Common myeloid progenitor, CD34-positive (primary cell): ENCODE measurements at regions not wholly inside any gene's neighbourhood (a gene's known extent, or its start where the extent isn't known, plus 50 kb on each side); places are given as distances from the start of the nearest gene placed in this dataset.

ENCODE experiments used
- CTCF ChIA-PET: fragments of 350-600 bp; sonication (Branson Sonifier 250); formaldehyde crosslinking; loops from one replicate; lab custom pipeline; 2021; ENCODE audit warnings: antibody characterized with exemption; lab: Charles Lee
- POLR2A ChIA-PET: fragments of 350-600 bp; sonication (Branson Sonifier 250); formaldehyde crosslinking; loops from one replicate; lab custom pipeline; 2021; ENCODE audit warnings: antibody characterized with exemption; lab: Charles Lee
- DNase-seq, 3 donors: peaks; one replicate each; pipeline versions ENCODE4 v3.0.0 to v3.0.0-alpha.2; 2013
- H3K27ac ChIP-seq, 2 experiments: 1 replicate in 1 of 2; 2 replicates in 1 of 2; pipeline ENCODE4 v1.7.0; 2013; ENCODE audit warnings: inconsistent platforms in 2 of 2, low read length in 2 of 2, mild to moderate bottlenecking in 2 of 2, low read depth in 1 of 2, moderate library complexity in 1 of 2; ENCODE audit not compliant: severe bottlenecking in 2 of 2, insufficient read depth in 1 of 2, poor library complexity in 1 of 2
- H3K27me3 ChIP-seq, 5 experiments: replicated peaks in 2 of 5; 1 replicate in 3 of 5; 2 replicates in 2 of 5; pipeline versions ENCODE4 v1.6.1 to v1.7.0; 2013; ENCODE audit warnings: low read length in 4 of 5, mild to moderate bottlenecking in 2 of 5, moderate library complexity in 2 of 5, inconsistent platforms in 1 of 5; ENCODE audit not compliant: insufficient read depth in 5 of 5, control insufficient read depth in 4 of 5
- H3K36me3 ChIP-seq, 4 experiments: 1 replicate in 2 of 4; 2 replicates in 2 of 4; pipeline versions ENCODE4 v1.6.1 to v1.7.0; 2013; ENCODE audit warnings: low read length in 3 of 4, control low read depth in 1 of 4, mild to moderate bottlenecking in 1 of 4; ENCODE audit not compliant: control insufficient read depth in 4 of 4, insufficient read depth in 4 of 4
- H3K4me1 ChIP-seq, 4 experiments: 1 replicate in 3 of 4; 2 replicates in 1 of 4; pipeline versions ENCODE4 v1.6.1 to v1.7.1; 2013; ENCODE audit warnings: low read length in 3 of 4, mild to moderate bottlenecking in 3 of 4, control low read depth in 1 of 4, inconsistent platforms in 1 of 4, moderate library complexity in 1 of 4; ENCODE audit not compliant: control insufficient read depth in 4 of 4, insufficient read depth in 4 of 4; ENCODE audit errors: control extremely low read depth in 1 of 4
- H3K4me3 ChIP-seq, 7 experiments: 1 replicate in 4 of 7; 2 replicates in 3 of 7; pipeline versions ENCODE4 v1.5.1 to v1.7.0; 2013; ENCODE audit warnings: mild to moderate bottlenecking in 7 of 7, low read length in 6 of 7, moderate library complexity in 6 of 7, inconsistent platforms in 2 of 7, low read depth in 2 of 7, control low read depth in 1 of 7; ENCODE audit not compliant: insufficient read depth in 4 of 7, control insufficient read depth in 1 of 7; ENCODE audit errors: extremely low read depth in 1 of 7
- H3K9me3 ChIP-seq, 5 experiments: 1 replicate in 4 of 5; 2 replicates in 1 of 5; pipeline versions ENCODE4 v1.6.1 to v1.7.1; 2013; ENCODE audit warnings: low read length in 4 of 5, mild to moderate bottlenecking in 2 of 5, inconsistent platforms in 1 of 5, low read depth in 1 of 5, moderate library complexity in 1 of 5; ENCODE audit not compliant: control insufficient read depth in 4 of 5, insufficient read depth in 2 of 5; ENCODE audit errors: control extremely low read depth in 1 of 5
- WGBS: methylation state at CpG from one replicate; pipeline ENCODE4 v1.1.5; 2013; ENCODE audit not compliant: insufficient coverage; 5-methylcytosine and 5-hydroxymethylcytosine counted together

DNA sequence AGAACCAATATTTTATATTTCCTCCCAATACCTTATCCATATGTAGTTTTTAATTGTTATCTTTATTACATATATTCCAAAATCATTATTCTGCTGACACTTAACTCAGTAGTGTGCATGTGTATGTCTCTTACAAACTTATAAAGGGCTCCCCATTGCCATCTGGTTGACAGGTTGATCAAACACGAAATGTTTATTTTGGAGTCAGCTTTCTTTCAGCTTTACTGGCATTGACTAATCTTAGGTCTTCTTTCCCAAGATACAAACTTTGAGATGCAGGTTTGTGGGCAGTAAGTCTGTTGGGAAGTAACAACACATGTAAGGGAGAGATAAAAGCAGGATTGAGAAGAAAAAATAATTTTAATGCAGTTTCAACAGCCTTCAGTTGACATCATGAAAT, 716.0 kb upstream of the CHD1 start:
- H3K9me3 ChIP-seq = peaks cover 0 to 1% (median 0%) of the 10 kb centered on the region in 5 experiments
- DNase-seq = no peak
- no CpG with 5 or more reads among the region's 1 CpG for WGBS
- H3K4me3 ChIP-seq = no peak overlapping the region
- H3K4me1 ChIP-seq = no peaks in the 10 kb centered on the region
- CTCF ChIA-PET = no interaction called here
- no peak overlapping the region for H3K27ac ChIP-seq
- H3K36me3 ChIP-seq = no peaks in the 10 kb centered on the region
- H3K27me3 ChIP-seq = no peaks in the 10 kb centered on the region
- POLR2A ChIA-PET = no interaction called here

DNA sequence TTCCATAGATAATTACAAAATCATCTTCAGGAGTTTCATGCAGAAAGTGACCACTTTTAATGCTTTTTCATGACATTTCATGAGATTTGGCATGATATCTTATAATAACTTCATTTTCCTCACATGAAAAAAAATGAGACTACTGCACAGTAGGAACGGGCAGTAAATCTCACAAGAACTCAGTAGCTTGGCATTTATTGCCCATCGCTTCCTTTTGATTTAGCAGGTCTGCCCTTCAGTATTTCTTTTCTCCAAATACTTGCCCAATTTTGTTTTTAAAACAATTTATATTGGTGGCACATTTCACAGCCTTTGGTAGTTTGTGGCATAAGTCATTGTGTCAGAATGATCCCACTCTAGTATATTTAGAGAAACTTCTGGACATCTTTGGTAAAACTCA, 711.8 kb upstream of the CHD1 start:
- CTCF ChIA-PET = no interaction called here
- WGBS = 90% methylated on average over 2 of the region's 2 CpGs
- no peak for DNase-seq
- no peaks in the 10 kb centered on the region for H3K36me3 ChIP-seq
- POLR2A ChIA-PET = no interaction called here
- H3K27me3 ChIP-seq = no peaks in the 10 kb centered on the region
- H3K9me3 ChIP-seq = peaks cover 0 to 1% (median 0%) of the 10 kb centered on the region in 5 experiments
- no peaks in the 10 kb centered on the region for H3K4me1 ChIP-seq
- H3K4me3 ChIP-seq = no peak overlapping the region
- no peak overlapping the region for H3K27ac ChIP-seq

DNA sequence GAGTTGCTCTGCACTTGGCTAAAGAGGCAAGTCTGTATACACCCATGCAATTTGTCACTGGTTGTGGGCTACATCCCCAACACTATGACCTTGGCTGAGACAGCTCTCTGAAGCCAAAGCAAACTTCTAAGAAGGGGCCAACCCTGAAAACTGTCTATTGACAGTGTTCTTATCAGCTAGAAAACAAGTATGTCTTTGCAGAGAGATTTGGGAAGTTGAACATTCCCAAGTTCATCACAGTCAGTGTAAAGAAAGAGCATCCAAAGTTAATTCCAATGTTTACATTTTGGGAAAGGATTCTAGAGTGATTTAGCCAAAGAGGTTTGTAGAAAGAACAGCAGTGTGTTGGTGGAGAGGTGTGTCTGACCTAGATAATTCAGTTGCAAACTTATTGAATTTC, 711.1 kb upstream of the CHD1 start:
- no peaks in the 10 kb centered on the region for H3K36me3 ChIP-seq
- no peaks in the 10 kb centered on the region for H3K27me3 ChIP-seq
- H3K4me1 ChIP-seq = no peaks in the 10 kb centered on the region
- CTCF ChIA-PET = no interaction called here
- no peak for DNase-seq
- H3K9me3 ChIP-seq = peaks cover 0 to 1% (median 0%) of the 10 kb centered on the region in 5 experiments
- no peak overlapping the region for H3K27ac ChIP-seq
- H3K4me3 ChIP-seq = no peak overlapping the region
- POLR2A ChIA-PET = no interaction called here

DNA sequence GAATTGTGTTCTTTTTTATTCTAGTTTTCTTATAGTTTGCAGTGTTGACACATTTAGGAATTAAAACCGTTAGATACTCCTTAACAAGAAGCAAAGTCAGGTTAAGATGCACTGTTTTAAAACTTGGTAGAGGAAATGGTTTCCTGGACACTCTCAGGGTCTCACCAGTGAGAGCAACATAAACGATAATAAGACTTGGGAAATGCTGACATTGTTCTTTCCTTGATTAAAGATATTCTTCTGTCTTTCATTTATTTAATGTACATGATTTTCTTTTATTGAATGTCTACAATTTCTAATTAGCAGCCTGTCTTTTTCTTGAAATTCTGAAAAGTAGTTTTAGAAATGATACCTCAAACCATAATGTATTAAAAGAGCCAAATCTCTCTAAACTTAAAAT, 707.9 kb upstream of the CHD1 start:
- no peaks in the 10 kb centered on the region for H3K4me1 ChIP-seq
- H3K4me3 ChIP-seq = no peak overlapping the region
- H3K36me3 ChIP-seq = no peaks in the 10 kb centered on the region
- no peak for DNase-seq
- H3K9me3 ChIP-seq = peaks cover 0 to 1% (median 0%) of the 10 kb centered on the region in 5 experiments
- no peaks in the 10 kb centered on the region for H3K27me3 ChIP-seq
- WGBS = 83% methylated on average over 1 of the region's 2 CpGs
- ChIA-PET POLR2A (no interaction called here), CTCF (no interaction called here)
- H3K27ac ChIP-seq = no peak overlapping the region

DNA sequence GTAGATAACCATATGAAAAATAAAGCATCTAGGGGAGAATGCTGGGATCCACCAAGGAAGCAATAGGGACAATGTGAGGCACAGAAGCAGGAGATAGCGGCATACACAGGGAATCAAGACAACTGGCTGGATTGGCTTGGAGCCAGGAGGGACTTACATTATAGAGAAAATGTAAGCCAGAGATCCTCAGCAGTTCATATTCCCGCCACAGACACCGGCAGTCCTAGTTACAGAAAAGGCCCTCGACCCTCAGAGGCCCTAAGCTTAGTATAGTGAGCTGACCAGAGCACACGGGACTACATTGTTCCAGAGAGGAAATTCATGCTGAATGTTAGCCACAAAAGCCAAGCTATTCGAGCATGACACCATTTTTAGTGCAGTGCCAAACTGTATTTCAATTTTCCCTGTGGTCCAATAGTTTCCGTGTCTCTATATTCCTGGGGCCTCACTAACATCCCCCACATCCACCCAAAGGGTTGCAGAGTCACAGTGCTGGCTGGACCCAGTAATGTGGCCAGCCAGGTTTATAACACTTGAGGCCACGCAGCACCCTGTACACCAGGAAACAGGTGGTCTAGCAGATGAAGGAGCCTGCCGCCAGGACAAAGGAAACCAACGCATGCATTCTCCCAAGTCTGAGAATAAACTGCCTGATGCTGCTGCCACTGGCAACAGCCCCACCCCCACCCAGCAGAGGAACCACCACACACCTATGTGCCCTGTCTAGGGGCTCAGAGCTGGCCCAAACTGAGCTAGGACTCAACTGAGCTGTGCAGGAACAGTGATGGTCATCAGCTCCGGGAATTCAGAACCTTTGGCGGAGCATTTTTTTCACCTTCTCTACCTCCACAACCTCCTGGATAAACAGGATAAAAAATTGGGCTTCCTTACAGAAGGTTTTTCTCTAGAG, 693.2 kb upstream of the CHD1 start:
- H3K9me3 ChIP-seq = no peaks in the 10 kb centered on the region
- no peak for DNase-seq
- ChIA-PET POLR2A (interaction anchor here (0.6 kb wide), 1 partner anchor 1038 kb away, joined by 7 read pairs; no protein-coding TSS in a partner anchor), CTCF (no interaction called here)
- no peak overlapping the region for H3K4me3 ChIP-seq
- H3K36me3 ChIP-seq = no peaks in the 10 kb centered on the region
- H3K4me1 ChIP-seq = peaks cover 0 to 4% (median 0%) of the 10 kb centered on the region in 4 experiments
- H3K27ac ChIP-seq = no peak overlapping the region
- no peaks in the 10 kb centered on the region for H3K27me3 ChIP-seq
- 32% methylated on average over 10 of the region's 12 CpGs for WGBS

DNA sequence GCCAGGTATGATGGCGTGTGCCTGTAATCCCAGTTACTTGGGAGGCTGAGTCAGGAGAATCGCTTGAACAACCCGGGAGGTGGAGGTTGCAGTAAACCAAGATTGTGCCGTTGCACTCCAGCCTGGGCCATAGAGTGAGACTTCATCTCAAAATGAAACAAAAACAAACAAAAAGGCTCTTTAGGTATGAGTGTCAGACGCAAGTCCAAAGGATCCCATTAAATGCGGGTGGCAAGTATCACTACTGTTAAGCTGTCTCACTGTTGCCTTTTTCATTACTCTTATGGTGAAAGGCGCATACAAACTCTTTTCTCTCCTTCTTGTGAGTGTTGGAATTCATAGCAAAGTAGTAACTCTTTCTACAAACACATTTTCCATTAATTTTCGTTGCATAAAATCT, 688.5 kb upstream of the CHD1 start:
- POLR2A ChIA-PET = no interaction called here
- no peak overlapping the region for H3K4me3 ChIP-seq
- H3K4me1 ChIP-seq = peaks cover 0 to 4% (median 0%) of the 10 kb centered on the region in 4 experiments
- H3K9me3 ChIP-seq = no peaks in the 10 kb centered on the region
- CTCF ChIA-PET = no interaction called here
- DNase-seq = no peak
- 90% methylated on average over 2 of the region's 8 CpGs for WGBS
- H3K27ac ChIP-seq = no peak overlapping the region
- no peaks in the 10 kb centered on the region for H3K36me3 ChIP-seq
- no peaks in the 10 kb centered on the region for H3K27me3 ChIP-seq

DNA sequence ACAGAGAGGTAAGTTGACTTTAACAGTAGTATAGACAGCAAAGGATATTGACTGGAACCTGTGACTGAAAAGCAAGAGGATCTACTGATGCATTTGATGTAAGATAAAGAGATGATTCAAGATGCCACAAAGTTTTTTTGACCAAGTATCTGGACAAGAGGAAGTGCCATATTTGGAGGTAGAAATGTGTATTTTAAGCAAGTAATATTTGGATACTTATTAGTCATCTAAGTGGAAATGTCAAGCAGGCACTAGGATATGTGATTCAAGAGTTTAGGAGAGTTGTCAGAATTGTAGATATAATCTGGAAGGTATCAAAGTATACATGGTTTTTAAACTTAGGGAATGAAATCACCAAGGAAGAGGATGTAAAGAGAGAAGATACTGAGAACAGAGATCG, 686.1 kb upstream of the CHD1 start:
- Histone ChIP-seq H3K4me3 (no peak overlapping the region), H3K27ac (no peak overlapping the region), H3K4me1 (no peaks in the 10 kb centered on the region), H3K36me3 (no peaks in the 10 kb centered on the region), H3K27me3 (no peaks in the 10 kb centered on the region), H3K9me3 (no peaks in the 10 kb centered on the region)
- ChIA-PET POLR2A (no interaction called here), CTCF (no interaction called here)
- no CpG with 5 or more reads among the region's 1 CpG for WGBS
- no peak for DNase-seq
